Neural cell (in vitro differentiated cells): ENCODE measurements at regions not wholly inside any gene's neighbourhood (a gene's known extent, or its start where the extent isn't known, plus 50 kb on each side); places are given as distances from the start of the nearest gene placed in this dataset.

Source experiments
- CTCF ChIP-seq: fragments of 450-650 bp; IDR thresholded peaks from 2 replicates; pipeline ENCODE4 v1.5.1; 2014; ENCODE audit warnings: antibody characterized with exemption, mild to moderate bottlenecking, moderate library complexity; ENCODE audit not compliant: poor library complexity, severe bottlenecking
- EZH2 ChIP-seq: fragments of 200-600, 300-800 bp; shearing (Covaris generic), sonication (generic); IDR thresholded peaks from 2 replicates; pipeline ENCODE4 v1.6.1; 2014; ENCODE audit warnings: antibody characterized with exemption, low read length, borderline replicate concordance, mild to moderate bottlenecking; ENCODE audit not compliant: insufficient read depth, poor library complexity, severe bottlenecking
- MXI1 ChIP-seq: fragments of 450-650 bp; conservative IDR thresholded peaks from 2 replicates; pipeline ENCODE4 v1.6.1; 2014; ENCODE audit warnings: antibody characterized with exemption, mild to moderate bottlenecking; ENCODE audit not compliant: poor library complexity, severe bottlenecking
- POLR2AphosphoS5 ChIP-seq: IDR thresholded peaks from 2 replicates; pipeline ENCODE4 v1.6.1; 2012
- RAD21 ChIP-seq: fragments of 450-650 bp; conservative IDR thresholded peaks from 2 replicates; pipeline ENCODE4 v1.6.1; 2014; ENCODE audit warnings: antibody characterized with exemption, mild to moderate bottlenecking, moderate library complexity
- SMC3 ChIP-seq: fragments of 450-650 bp; conservative IDR thresholded peaks from 2 replicates; pipeline ENCODE4 v1.6.1; 2014; ENCODE audit warnings: antibody characterized with exemption, mild to moderate bottlenecking, moderate library complexity; ENCODE audit not compliant: poor library complexity
- TF ChIP-seq, protein P1 (sequence below): IDR thresholded peaks from 2 replicates; pipeline ENCODE4 v1.6.1; 2012; ENCODE audit warnings: borderline replicate concordance

- TF ChIP-seq EZH2, result no peak
- no peak for TF ChIP-seq MXI1
- TF ChIP-seq CTCF, result no peak
- no peak for TF ChIP-seq POLR2AphosphoS5
- TF ChIP-seq RAD21, result no peak
- TF ChIP-seq, protein P1, sequence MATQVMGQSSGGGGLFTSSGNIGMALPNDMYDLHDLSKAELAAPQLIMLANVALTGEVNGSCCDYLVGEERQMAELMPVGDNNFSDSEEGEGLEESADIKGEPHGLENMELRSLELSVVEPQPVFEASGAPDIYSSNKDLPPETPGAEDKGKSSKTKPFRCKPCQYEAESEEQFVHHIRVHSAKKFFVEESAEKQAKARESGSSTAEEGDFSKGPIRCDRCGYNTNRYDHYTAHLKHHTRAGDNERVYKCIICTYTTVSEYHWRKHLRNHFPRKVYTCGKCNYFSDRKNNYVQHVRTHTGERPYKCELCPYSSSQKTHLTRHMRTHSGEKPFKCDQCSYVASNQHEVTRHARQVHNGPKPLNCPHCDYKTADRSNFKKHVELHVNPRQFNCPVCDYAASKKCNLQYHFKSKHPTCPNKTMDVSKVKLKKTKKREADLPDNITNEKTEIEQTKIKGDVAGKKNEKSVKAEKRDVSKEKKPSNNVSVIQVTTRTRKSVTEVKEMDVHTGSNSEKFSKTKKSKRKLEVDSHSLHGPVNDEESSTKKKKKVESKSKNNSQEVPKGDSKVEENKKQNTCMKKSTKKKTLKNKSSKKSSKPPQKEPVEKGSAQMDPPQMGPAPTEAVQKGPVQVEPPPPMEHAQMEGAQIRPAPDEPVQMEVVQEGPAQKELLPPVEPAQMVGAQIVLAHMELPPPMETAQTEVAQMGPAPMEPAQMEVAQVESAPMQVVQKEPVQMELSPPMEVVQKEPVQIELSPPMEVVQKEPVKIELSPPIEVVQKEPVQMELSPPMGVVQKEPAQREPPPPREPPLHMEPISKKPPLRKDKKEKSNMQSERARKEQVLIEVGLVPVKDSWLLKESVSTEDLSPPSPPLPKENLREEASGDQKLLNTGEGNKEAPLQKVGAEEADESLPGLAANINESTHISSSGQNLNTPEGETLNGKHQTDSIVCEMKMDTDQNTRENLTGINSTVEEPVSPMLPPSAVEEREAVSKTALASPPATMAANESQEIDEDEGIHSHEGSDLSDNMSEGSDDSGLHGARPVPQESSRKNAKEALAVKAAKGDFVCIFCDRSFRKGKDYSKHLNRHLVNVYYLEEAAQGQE, result no peak
- TF ChIP-seq SMC3, result no peak
These were observed 97.5 kb downstream of the DNAJB9 start for GRCh38 chr7:108667216-108667615.
